A673 (cell line): ENCODE measurements at regions not wholly inside any gene's neighbourhood (a gene's known extent, or its start where the extent isn't known, plus 50 kb on each side); places are given as distances from the start of the nearest gene placed in this dataset.
A peak's percentile ranks its signal among the peaks of the same experiment; 100 is the strongest.

Source experiments
- BruUV-seq: library from RNA; stranded (reverse); fragments of 400-500 nt; replicated peaks from 2 replicates; lab custom pipeline; 2021; lab: Mats Ljungman, UMichigan
- CTCF ChIA-PET: fragments of 300-600 bp; sonication (Branson Sonifier 250); formaldehyde crosslinking; loops from one replicate; lab custom pipeline; 2022; ENCODE audit warnings: antibody characterized with exemption; lab: Charles Lee
- POLR2A ChIA-PET: fragments of 300-600 bp; sonication (Branson Sonifier 250); formaldehyde crosslinking; loops from one replicate; lab custom pipeline; 2022; ENCODE audit warnings: antibody characterized with exemption; ENCODE audit not compliant: low non-redundant PET; lab: Charles Lee
- DNase-seq: peaks from one replicate; pipeline ENCODE4 v3.0.0-alpha.2; 2015; ENCODE audit warnings: low spot score
- H3K27ac ChIP-seq: fragments of 200-600 bp; sonication (generic); 2 replicates; pipeline ENCODE4 v1.5.1; 2016; ENCODE audit warnings: mixed run types, low read depth, mild to moderate bottlenecking, mixed read lengths, antibody characterized with exemption, low read length; ENCODE audit not compliant: poor library complexity, severe bottlenecking
- H3K27me3 ChIP-seq: fragments of 200-600 bp; sonication (generic); replicated peaks from 2 replicates; pipeline ENCODE4 v1.6.1; 2017; ENCODE audit warnings: mixed run types, low read depth, mild to moderate bottlenecking, mixed read lengths, antibody characterized with exemption, low read length; ENCODE audit not compliant: insufficient read depth, poor library complexity
- H3K36me3 ChIP-seq: fragments of 200-600 bp; sonication (generic); 2 replicates; pipeline ENCODE4 v1.6.1; 2016; ENCODE audit warnings: mixed run types, mild to moderate bottlenecking, mixed read lengths, antibody characterized with exemption, low read length; ENCODE audit not compliant: insufficient read depth, poor library complexity, severe bottlenecking
- H3K4me1 ChIP-seq: fragments of 200-600 bp; sonication (generic); 2 replicates; pipeline ENCODE4 v1.6.1; 2017; ENCODE audit warnings: mixed run types, mild to moderate bottlenecking, mixed read lengths, antibody characterized with exemption, low read length; ENCODE audit not compliant: insufficient read depth, poor library complexity, severe bottlenecking
- H3K4me3 ChIP-seq: fragments of 200-600 bp; sonication (generic); 2 replicates; pipeline ENCODE4 v1.5.1; 2016; ENCODE audit warnings: low read depth, mixed run types, mild to moderate bottlenecking, mixed read lengths, low read length; ENCODE audit not compliant: poor library complexity, severe bottlenecking
- H3K9me3 ChIP-seq: fragments of 200-600 bp; sonication (generic); 2 replicates; pipeline ENCODE4 v1.6.1; 2016; ENCODE audit warnings: mixed run types, low read depth, mild to moderate bottlenecking, mixed read lengths, antibody characterized with exemption, low read length; ENCODE audit not compliant: poor library complexity, severe bottlenecking
- EZH2 ChIP-seq: fragments of 200-600 bp; sonication (generic); IDR thresholded peaks from 2 replicates; pipeline ENCODE4 v1.6.1; 2017; ENCODE audit warnings: borderline replicate concordance, low read depth, mild to moderate bottlenecking, mixed read lengths, antibody characterized with exemption, low read length; ENCODE audit not compliant: poor library complexity, severe bottlenecking
- intact Hi-C: fragments of 100-400 bp; cut with micrococcal nuclease; formaldehyde crosslinking; loops from one replicate; pipeline ENCODE4 v1.10.0; 2022; ENCODE audit not compliant: unreplicated experiment
- TF ChIP-seq, protein P1 (sequence below): fragments of 300-800, 200-600 bp; sonication (generic); conservative IDR thresholded peaks from 2 replicates; pipeline ENCODE4 v1.5.1; 2017; ENCODE audit warnings: low read depth, mild to moderate bottlenecking, antibody characterized with exemption, low read length, moderate library complexity, mixed read lengths

- TF ChIP-seq EZH2 = no peak
- ChIA-PET CTCF (no interaction called here), POLR2A (no interaction called here)
- intact Hi-C loops = no loop called here
- no peak for DNase-seq
- Histone ChIP-seq H3K4me1 (no peaks in the 10 kb centered on the region), H3K36me3 (no peaks in the 10 kb centered on the region), H3K27ac (no peak overlapping the region), H3K4me3 (no peak overlapping the region), H3K27me3 (no peaks in the 10 kb centered on the region), H3K9me3 (no peaks in the 10 kb centered on the region)
- BruUV-seq = no TSS peak
Observed at GRCh38 chr5:155181542-155181941, 168.0 kb downstream of the KIF4B start.

DNA sequence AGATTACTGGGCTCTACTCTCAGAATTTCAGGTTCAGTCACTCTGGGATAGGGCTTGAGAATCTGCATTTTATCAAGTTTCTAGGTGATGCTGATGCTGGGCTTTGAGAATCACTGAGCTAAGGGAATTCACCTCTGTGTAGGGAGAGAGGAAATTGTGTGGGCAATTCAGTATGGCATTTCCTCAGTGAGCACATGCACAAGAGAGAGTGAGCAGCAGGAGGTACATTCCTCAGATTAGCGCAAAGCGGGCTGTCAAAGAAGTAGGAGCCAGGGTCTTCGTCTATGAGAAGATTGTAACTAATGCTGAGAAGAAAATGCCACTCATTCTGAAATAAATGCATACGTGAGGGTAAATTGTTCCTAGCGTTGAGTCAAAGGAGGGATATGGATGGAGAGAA lies 175.9 kb downstream of the KIF4B start:
- H3K4me3 ChIP-seq = no peak overlapping the region
- no peaks in the 10 kb centered on the region for H3K36me3 ChIP-seq
- no peaks in the 10 kb centered on the region for H3K27me3 ChIP-seq
- CTCF ChIA-PET = no interaction called here
- peak; percentile 40 for DNase-seq
- POLR2A ChIA-PET = no interaction called here
- no peaks in the 10 kb centered on the region for H3K4me1 ChIP-seq
- intact Hi-C loops = no loop called here
- no peaks in the 10 kb centered on the region for H3K9me3 ChIP-seq
- BruUV-seq = no TSS peak
- no peak overlapping the region for H3K27ac ChIP-seq
- TF ChIP-seq, protein P1, sequence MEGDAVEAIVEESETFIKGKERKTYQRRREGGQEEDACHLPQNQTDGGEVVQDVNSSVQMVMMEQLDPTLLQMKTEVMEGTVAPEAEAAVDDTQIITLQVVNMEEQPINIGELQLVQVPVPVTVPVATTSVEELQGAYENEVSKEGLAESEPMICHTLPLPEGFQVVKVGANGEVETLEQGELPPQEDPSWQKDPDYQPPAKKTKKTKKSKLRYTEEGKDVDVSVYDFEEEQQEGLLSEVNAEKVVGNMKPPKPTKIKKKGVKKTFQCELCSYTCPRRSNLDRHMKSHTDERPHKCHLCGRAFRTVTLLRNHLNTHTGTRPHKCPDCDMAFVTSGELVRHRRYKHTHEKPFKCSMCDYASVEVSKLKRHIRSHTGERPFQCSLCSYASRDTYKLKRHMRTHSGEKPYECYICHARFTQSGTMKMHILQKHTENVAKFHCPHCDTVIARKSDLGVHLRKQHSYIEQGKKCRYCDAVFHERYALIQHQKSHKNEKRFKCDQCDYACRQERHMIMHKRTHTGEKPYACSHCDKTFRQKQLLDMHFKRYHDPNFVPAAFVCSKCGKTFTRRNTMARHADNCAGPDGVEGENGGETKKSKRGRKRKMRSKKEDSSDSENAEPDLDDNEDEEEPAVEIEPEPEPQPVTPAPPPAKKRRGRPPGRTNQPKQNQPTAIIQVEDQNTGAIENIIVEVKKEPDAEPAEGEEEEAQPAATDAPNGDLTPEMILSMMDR = no peak
- no peak for TF ChIP-seq EZH2

GRCh38 chr5:155189981-155190380 lies 176.4 kb downstream of the KIF4B start:
- Histone ChIP-seq H3K9me3 (no peaks in the 10 kb centered on the region), H3K27me3 (no peaks in the 10 kb centered on the region), H3K36me3 (no peaks in the 10 kb centered on the region), H3K4me3 (no peak overlapping the region), H3K27ac (no peak overlapping the region), H3K4me1 (no peaks in the 10 kb centered on the region)
- BruUV-seq = no TSS peak
- intact Hi-C loops = no loop called here
- DNase-seq = peak; percentile 29
- CTCF ChIA-PET = no interaction called here
- no peak for TF ChIP-seq EZH2
- TF ChIP-seq, protein P1 = no peak
- POLR2A ChIA-PET = no interaction called here

- no peak overlapping the region for H3K27ac ChIP-seq
- intact Hi-C loops = no loop called here
- ChIA-PET POLR2A (no interaction called here), CTCF (no interaction called here)
- no peaks in the 10 kb centered on the region for H3K9me3 ChIP-seq
- no peaks in the 10 kb centered on the region for H3K36me3 ChIP-seq
- no peak for TF ChIP-seq EZH2
- TF ChIP-seq, protein P1 = no peak
- DNase-seq = no peak
- no peak overlapping the region for H3K4me3 ChIP-seq
- no peaks in the 10 kb centered on the region for H3K4me1 ChIP-seq
- BruUV-seq = no TSS peak
- no peaks in the 10 kb centered on the region for H3K27me3 ChIP-seq
Observed at GRCh38 chr5:155193029-155193428, 179.5 kb downstream of the KIF4B start.
